ENCODE measurements at regions not wholly inside any gene's neighbourhood (a gene's known extent, or its start where the extent isn't known, plus 50 kb on each side); places are given as distances from the start of the nearest gene placed in this dataset.

DNA sequence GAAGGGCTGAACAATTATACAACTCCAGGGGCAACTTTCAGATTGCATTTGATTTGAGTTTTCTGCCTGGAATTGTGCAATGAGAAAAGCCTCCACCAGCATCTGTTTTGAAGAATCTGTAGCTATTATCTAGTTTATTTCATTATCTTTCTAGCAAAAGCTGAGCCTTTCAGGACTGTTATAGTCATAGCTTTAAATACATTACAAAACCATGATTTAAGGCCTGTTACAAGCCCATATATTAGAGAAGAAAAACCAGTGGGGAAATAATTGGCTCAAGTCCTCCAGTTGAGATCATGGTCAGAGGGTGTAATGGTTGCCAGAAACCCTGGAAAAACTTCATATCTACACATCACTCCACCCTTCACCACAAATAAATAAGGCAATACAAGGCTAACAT, 676.2 kb downstream of the HDGFL1 start:
- TF ChIP-seq, protein P1, sequence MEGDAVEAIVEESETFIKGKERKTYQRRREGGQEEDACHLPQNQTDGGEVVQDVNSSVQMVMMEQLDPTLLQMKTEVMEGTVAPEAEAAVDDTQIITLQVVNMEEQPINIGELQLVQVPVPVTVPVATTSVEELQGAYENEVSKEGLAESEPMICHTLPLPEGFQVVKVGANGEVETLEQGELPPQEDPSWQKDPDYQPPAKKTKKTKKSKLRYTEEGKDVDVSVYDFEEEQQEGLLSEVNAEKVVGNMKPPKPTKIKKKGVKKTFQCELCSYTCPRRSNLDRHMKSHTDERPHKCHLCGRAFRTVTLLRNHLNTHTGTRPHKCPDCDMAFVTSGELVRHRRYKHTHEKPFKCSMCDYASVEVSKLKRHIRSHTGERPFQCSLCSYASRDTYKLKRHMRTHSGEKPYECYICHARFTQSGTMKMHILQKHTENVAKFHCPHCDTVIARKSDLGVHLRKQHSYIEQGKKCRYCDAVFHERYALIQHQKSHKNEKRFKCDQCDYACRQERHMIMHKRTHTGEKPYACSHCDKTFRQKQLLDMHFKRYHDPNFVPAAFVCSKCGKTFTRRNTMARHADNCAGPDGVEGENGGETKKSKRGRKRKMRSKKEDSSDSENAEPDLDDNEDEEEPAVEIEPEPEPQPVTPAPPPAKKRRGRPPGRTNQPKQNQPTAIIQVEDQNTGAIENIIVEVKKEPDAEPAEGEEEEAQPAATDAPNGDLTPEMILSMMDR (IDR thresholded peaks at IDR 0.05): no peak
- TF ChIP-seq EP300 (IDR thresholded peaks at IDR 0.05; ENCODE audit: low read depth) (no peak), POLR2AphosphoS5 (IDR thresholded peaks at IDR 0.05) (no peak), POLR2A (IDR thresholded peaks at IDR 0.05) (no peak)

Data from transverse colon (tissue), 4 donors.